Kidney glomerular epithelial cell (primary cell): ENCODE measurements at regions not wholly inside any gene's neighbourhood (a gene's known extent, or its start where the extent isn't known, plus 50 kb on each side); places are given as distances from the start of the nearest gene placed in this dataset.
A peak's percentile ranks its signal among the peaks of the same experiment; 100 is the strongest.
"Not testable (repeated sequence)": the region's sequence is repeated elsewhere in the genome, so short reads cannot be mapped to it uniquely, and the experiment has no call there.

ENCODE experiments used
- DNase-seq: peaks from one replicate; lab custom pipeline; 2025; lab: John Stamatoyannopoulos, UW

DNA sequence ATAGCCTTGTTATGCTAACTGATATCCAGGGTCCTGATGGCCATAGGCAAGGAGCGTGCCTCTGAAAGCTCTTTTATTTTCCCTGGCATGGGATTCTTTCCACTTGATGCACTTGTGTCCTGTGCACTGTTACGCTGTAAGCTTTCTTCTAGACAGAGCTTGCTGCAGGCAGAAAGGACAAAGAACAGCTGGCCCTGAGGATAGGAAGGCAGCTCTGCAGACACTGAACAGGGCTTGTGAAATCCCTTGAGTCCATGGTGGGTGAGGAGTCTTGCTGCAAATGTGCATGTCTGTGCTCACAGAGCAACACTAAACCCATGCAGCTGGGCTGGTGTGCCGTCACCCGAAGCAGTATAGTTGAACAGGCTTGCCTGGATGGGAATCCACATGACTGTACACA lies 126.6 kb downstream of the AKAP11 start:
- DNase-seq = no peak

DNA sequence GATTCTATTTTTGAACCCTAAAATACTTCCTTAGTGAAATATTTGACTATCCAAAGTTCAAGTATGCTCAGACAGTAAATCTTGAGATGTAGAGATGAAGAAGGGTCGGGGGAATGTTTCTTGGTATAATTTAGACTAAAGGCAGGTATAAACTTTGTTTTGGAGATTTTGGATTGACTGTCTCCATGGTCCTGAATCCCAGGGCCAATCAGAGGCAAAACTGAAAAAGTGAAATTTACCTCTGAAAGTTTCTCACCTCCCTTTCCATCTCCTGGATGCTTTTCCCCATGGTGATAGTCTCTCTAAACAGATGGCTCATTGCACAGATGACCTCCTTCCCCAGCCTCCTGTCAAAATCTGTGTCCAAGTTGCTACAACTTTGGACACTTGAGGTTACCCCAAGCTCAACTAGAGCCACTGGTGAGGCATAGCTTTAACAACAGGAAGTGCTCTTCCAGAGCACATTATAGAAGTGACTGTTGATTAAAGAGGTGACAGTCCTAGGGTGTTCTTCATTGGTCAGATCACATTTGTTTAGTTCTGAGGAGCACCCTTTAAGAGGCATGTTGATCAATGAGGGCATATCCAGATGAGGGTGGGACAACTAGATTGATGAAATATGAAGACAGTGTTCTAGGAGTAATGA lies 128.4 kb downstream of the AKAP11 start:
- DNase-seq = no peak

DNA sequence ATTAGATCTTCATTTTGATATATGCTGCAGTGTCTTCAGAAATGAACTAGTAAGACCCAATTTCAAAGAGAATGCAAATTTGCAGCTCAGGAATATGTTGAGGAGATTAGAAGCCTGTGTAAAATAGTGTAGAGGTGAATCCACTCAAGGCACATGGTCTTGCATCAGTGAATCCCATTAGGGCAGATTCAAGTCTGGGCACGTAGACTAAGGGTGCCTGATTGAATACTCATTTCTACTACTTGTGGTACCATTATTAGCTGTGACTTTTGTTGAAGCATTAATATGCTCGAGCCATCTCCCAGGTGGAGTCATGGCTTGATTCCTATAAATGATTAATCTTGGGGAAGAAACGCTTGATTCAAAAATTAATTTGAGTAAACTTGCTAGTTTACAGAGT lies 129.4 kb downstream of the AKAP11 start:
- DNase-seq = no peak

DNA sequence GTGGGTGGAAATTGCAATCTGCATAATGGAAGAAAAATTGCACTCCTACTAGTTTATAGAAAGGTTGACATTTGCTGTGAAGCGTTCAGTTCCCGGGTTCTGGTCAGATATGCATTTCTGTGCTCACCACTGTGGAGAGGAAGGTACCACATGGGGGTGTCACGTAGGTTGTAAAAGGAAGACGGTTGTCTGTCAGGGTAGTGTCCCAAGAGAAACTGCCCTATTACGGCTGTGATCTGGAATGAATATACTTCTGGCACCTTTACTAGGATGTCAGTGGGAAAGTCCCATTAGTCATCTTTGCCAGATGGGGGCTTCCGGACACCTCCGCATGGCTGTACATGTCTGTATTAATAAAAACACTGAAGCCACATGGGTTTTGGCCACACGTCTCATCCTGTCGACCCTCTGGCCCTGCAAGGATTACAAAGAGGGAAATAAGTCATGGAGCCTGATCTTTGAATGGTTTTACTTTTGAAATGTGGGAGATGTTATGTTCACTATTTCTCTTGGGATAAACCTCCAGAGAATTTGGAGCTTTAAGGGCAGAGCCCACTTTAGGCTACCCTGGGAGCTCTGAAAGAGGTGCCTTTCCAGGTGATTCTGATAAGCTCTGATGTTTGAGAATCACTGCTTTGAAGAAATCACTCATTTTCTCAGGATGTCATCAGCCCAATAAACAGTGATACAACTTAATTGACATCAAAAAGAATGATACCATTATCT lies 133.9 kb downstream of the AKAP11 start:
- peak; percentile 45 for DNase-seq

DNA sequence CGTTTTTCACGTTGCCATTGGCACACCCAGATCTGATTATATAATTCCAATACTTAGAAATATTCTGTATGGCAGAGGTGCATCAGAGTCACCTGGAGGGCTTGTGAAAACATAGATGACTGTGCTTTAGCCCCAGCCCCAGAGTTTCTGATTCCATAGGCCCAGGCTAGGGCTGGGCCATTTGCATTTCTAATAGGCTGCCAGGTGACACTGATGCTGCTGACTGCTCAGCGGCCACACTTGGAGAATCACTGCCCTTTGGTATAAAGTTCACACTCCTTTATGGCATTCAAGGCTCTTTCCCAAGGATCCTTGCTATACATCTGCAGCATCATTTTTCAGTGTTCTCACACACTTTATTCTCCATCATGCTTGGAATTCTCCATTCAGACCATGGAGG lies 137.1 kb downstream of the AKAP11 start:
- no peak for DNase-seq

DNA sequence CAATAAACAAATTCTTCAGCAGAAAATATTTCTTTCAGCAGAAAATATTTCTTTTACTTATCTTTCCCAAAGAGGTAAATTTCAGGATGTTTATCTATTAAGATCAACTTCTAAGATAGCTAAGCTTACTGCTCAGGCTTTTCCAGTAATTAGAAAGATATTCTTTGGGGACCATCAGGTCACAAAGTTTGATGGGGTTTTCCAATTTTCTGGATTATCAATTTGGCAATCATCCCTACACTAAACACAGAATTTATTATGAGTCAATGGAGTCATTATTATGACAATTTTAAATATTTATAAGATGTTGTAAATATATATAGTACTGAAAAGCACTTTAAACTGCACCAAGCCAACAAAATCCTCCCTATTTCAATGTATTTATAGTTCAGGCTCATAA lies 137.6 kb downstream of the AKAP11 start:
- no peak for DNase-seq

DNA sequence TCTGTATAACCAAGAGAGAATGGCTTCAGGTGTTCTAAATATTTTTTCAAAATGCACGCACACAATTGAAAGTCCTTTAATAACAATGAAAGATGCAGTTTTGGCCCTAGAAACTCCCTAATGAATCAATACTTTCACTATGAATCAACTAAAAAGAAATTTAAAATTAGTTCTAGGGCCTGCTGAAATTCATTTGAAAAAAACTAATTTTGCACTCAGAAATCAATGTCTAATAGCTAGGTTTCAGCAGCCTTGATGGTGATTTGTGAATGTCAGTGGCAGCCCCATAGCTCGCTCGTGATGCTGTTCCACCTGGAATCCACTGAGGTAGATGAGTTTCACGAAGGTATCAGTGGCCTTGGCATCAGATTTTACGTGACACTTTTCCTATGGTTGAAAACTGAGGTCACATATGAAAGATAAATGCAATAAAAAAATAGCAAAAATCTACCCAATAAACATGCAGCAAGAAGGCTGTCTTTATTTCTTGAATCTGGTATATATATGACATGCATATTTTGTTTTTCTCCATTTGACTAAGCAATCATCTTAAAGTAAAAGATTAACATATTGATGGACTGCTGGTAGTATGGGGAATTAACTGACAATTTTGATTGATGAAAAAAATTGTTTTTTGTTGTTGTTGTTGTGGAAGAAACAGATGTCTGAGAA lies 141.0 kb downstream of the AKAP11 start:
- no peak for DNase-seq

DNA sequence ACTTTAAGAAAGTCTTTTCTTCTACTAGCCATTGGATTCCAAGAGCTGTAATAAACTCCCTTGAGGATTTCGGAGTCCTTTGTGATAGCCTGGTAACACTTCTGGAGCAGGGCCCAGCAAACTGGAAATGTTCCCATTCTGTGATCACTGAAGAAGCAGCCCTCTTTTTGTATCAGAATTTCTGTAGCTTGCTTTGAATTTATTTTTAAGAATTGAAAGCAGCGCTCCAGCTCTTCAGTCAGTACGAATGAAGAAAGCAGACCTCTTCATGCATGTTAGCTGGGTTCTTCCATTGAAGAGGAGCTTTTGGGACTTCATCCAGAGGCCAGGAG lies 141.5 kb downstream of the AKAP11 start:
- DNase-seq = no peak

DNA sequence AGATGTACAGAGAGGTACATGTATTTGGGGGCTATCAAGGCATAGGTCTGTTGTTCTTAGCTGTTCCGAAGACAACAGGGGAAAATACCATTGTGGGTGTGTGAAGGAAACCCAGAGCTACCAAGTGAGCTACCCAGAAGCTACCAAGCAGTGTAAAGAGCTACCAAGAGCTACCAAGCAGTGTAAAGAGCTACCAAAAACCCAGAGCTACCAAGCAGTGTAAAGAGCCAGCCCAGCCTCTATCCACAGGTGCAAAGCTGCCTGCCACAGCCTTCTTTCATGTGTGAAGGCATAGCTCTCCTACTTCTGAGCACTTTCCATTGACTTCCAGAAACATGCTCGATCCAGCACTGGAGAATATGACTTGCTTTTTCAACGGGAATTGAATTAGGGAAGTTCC lies 145.7 kb downstream of the AKAP11 start:
- DNase-seq = no peak

DNA sequence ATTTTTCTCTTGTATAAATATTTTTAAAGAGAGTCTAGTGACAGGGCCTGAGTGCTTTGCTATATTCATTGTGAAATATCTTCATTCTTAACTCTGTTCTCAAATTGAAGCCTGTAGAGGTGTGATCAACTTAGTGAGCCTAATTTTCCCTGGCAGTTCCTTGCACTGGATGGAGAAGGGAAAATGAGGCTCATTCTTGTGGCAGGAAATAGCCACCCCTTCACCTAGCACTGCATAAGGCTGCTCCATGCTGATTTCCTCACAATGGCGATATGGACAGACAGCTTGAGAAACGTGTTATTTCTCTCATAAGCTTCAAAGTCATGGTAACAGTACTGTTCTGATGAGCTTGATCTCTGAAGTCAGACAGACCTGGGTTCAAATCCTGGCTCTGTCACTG lies 146.2 kb downstream of the AKAP11 start:
- no peak for DNase-seq

DNA sequence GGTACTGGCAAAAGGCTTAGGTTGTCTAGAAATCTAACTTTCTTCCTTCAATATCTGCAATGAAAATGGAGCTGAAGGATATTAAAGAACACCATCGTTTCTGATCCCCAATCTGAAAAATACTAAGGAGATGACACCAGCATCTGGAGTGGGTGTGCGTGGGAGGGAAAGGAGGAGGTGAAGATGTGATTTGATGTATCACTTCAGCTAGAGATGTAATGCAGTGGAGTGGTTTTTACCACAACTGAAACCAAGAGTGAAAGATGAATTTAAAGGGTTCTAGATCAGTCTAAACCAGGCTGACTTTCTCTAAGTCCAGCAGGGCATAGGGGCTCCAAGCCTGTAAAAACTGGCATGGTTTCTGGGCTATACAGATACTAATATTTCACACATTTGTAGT lies 148.4 kb downstream of the AKAP11 start:
- DNase-seq = no peak

DNA sequence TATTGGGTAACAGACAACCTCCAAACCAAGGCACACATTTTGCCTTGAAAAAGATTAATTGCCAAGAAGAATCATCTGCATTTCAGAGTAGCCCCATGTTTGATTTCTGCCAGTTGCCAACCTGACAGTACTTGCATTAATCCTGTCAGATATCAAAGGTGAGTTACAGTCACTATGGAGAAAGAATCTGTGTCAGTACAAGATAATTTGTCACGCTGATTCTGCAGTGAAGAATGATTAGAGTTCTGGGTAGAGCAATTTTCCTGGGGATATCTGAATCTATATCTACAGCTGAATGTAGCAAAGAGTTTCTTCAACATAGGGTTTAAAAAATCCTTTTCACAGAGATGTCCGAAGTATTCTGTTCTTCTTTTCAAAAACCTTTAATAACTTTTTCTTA lies 150.7 kb downstream of the AKAP11 start:
- DNase-seq = no peak

DNA sequence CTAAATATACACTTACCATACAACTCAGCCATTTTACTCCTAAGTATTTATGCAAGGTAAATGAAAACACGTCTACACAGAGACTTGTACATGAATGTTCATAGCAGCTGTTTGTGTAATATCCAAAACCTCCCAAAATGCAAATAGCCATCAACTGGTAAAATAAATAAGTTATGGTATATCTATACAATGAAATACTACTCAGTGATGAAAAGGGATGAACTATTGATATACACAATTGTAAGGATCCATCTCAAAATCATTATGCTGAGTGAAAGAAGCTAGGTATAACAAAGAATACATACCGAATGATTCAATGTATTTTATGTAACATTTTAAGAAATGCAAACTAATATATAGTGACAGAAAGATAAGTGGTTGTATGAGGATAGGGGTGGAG lies 149.8 kb upstream of the TNFSF11 start:
- DNase-seq = no peak

DNA sequence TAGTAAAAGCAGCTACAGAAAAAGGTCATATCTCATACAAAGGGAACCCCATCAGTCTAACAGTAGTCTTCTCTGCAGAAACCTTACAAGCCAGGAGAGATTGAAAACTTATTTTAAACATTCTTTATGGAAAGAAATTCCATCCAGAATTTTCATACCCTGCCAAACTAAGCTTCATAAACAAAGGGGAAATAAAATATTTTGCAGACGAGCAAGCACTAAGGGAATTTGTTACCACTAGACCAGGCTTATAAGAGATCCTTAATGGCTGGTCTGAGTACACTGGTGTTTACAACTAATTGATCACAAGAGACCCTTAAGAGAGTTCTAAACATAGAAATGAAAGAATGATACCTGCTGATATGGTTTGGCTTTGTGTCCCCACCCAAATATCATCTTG lies 128.6 kb upstream of the TNFSF11 start:
- no peak for DNase-seq

DNA sequence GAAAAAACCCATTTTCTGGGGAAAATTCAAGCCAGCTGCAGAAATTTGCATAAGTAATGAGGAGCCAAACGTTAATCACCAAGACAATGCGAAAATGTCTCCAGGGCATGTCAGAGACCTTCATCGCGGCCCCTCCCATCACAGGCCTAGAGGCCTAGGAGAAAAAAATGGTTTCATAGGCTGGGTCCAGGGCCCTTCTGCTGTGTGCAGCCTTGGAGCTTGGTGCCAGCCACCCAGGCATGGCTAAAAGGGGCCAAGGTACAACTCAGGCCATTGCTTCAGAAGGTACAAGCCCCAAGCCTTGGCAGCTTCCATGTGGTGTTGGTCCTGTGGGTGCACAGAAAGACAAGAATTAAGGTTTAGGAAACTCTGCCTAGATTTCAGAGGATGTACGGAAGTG lies 127.4 kb upstream of the TNFSF11 start:
- DNase-seq = not testable (repeated sequence)

DNA sequence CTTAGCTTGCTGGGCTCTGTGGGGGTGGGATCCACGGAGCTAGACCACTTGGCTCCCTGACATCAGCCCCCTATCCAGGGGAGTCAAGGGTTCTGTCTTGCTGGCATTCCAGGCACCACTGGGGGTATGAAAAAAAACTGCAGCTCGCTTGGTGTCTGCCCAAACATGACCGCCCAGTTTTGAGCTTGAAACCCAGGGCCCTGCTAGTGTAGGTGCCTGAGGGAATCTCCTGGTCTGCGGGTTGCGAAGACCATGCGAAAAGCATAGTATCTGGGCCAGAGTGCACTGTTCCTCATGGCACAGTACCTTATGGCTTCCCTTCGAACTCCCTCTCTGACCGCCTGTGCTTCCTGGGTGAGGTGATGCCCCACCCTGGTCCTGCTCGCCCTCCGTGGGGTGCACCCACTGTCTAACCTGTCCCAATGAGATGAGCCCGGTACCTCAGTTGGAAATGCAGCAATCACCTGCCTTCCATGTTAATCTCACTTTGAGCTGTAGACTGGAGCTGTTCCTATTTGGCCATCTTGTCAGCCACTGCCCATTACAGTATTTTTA lies 120.8 kb upstream of the TNFSF11 start:
- no peak for DNase-seq

DNA sequence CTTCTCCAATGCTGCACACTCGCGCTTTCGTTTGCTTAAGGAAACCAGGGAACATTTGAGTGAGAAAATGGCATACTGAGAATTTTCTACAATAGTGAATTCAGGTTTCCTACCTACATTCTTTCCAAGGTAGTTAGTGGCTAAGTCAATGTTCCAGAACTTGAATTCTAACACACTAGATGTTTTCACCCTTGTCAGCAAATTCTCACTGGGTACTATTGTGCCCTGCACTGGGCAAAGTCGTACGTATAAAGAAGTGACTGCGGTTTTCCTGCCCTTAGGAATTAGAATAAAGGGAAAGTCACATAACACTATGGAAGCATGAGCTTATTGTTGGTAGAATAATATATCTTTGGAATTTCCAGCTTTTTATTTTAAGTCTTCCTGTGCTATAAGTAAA lies 119.2 kb upstream of the TNFSF11 start:
- DNase-seq = no peak

DNA sequence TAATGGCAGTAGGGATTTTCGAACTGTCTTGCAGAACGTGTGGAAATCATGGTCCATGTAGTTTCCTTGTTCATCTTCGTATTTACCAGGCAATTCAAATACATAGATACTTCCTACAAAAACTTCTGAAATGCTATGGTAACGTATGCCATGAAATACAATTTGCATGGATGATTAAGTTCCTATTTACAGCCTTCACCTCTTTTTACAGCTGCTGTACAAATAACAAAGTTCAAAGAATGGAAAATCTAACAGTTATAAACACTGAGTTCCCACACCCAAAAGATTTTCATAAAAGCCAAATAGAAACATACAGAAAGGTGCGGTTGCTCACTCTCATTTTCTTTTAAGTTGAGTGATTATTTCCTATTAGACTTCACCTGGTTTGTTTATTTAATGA lies 115.8 kb upstream of the TNFSF11 start:
- no peak for DNase-seq

DNA sequence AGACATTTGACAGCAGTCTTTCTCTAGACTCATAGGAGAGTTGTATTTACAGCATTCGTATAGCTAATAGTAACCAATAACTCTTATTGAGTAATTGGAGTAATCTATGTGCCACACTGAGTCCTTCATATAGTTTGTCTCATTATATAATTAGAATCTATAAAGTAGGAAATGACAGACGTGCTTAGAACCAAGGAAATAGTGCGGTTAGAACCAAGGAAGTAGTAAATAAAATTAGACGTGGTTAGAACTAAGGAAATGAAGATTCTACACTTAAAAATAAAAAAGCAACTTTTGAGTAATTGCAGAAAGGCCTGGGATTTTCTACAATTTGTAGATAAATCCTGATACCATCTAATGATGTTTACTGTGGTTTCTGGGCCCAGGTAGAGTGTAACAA lies 107.8 kb upstream of the TNFSF11 start:
- no peak for DNase-seq

DNA sequence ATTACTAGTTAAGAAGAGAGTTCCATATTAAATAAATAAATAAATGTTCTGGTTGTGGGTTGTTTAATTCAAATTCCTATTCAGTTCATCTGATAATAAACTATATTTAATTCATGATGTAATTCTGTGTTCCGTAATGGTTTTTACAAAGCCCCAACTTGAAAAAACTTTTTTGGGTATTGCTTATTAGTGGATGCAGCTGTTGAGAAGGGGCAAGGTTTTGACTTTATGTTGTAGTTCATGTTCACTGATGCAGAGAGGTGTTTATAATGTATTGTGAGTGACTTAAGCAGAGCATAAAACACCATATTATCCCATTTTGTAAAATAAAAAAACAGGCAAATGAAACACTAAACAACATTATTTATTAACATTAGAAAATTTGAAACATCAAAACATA lies 107.3 kb upstream of the TNFSF11 start:
- no peak for DNase-seq

DNA sequence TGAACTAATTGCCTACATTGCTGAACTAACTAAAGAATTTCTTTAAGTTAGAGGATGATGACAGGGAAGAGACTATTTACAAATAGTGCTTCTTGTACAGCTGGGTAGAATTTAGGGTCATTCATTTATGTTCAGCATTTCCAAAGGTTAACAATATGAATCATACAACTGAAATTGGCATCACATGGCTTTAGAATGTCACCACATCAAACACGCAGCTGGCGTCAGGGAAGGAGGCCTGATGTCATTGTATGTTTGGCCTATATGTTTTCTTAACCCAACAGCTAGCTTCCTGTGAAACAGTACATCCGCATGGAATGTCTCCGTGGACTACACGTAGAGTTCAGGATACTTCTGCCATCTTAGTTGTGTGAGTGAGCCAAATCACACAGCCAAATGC lies 99.0 kb upstream of the TNFSF11 start:
- DNase-seq = no peak

DNA sequence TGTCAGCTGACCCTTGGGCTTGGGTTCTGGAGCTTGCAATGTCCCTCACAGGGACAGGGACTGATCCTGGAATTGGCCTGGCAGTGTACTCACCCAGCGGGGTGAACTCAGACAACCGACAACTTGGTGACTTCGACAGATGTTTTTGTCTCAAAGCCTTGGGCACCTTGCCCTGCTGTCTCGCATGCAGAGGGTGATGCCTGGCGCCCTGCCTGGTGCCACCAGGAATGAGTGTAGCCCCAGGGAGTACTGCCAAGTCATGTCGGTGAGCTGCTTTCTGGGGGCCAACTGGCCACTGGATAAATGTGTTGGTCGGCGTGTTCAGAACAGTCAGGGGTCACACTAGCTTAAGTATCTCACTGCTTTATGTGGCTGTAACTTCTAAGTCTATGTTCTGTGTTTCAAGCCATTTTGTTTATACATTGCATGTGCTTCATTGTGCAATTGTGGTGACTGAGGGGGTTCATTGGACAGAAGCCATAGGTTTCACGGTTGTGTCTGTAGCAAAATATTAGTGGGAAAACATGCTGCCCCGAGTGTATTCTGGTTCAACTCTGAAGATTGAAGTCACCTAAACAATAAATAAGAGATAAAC lies 96.3 kb upstream of the TNFSF11 start:
- DNase-seq = no peak
